ENCODE measurements at regions not wholly inside any gene's neighbourhood (a gene's known extent, or its start where the extent isn't known, plus 50 kb on each side); places are given as distances from the start of the nearest gene placed in this dataset.
"Not testable (repeated sequence)": the region's sequence is repeated elsewhere in the genome, so short reads cannot be mapped to it uniquely, and the experiment has no call there.

DNA sequence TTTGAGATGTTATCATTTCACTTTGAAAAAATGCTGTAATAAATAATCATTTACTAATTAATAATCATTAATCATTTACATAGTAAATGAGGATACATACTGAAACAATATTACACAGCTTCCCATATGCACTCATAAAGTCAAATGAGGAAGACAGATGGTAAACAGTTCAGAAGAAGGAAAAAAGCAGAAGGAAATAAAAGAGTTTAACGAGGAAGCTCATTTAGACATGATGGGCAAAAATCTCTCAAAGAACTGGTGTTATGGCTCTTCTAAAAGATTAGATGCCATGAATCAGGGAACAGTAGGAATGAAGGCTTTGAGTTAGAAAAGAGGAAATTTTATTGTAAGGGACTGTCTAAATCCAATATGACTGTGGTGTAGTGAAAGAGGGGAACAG lies 347.6 kb downstream of the PTPRC start:
- DNase-seq: peak; percentile 72

DNA sequence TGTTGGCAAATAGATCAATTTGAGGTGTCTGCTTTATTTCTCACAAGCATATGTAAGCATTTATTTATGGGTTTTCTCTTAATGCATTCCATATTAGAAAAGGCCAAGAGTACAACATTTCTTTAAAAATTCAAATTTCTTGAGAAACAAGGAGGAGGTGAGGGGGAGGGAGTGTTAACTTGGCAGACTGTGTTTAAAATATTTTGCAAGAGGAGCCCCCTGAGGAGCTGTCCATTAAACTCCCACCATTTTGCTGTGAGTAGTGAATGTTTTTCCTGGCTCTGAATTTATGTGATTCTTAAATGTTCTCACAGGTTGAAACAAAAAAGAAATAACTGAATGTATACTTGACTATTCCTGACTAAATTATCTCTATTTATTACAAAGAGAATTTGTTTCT lies 363.8 kb downstream of the PTPRC start:
- DNase-seq: no peak

DNA sequence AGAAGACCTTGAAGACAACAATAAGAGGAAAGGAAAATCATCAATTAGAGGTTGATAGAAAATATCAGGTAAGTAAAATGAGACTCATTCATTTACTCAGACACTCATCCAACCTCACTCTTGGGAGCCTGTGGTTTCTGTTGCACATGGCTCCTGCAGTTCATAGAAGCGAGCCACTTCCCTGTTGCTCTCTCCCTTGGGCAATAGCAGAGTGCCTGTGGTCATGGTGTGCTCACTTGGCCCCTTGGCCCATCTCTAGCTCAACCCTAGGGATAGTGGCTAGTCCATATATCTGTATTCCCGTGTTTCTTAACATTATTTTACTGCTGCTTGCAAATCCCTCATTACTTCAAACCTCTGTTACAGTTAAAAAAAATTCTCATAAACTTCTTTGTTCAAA lies 368.6 kb downstream of the PTPRC start:
- DNase-seq: peak; percentile 93

DNA sequence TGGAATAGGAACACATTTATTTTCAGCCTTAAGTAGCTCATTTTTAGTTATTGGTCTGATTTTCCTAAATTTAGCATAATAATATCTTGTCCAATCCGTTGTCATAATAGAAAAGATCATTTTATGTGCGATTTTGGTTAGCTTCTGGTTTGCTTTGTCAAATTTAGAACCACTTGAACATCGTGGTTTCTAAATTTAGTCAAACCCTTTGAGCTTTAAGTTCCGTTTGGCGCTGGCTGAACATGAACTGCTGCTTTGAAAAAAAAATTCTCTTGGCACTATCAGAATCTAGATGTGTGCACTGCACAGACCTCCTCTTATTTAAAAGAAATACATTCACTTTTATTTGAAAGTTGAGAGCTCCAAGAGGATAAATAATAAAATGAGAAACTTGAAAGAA lies 370.6 kb downstream of the PTPRC start:
- no peak for DNase-seq

DNA sequence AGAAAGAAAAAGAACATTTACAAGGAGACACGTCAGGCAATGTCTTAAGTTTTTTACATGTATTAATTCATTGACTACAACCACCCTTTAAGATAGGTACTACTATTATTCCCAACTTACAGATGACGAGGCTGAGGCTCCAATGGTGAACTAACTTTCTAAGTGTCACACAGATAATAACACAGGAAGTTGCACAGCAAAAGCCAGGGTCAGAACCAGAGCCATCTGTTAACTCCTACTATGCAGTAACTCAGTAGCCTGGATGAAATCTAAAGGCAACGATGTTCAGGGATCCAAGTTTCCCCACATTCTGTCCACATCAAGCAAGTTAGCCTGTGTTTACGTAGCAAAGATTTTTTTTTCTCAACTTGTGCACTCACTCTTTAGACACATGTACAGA lies 371.7 kb downstream of the PTPRC start:
- no peak for DNase-seq

DNA sequence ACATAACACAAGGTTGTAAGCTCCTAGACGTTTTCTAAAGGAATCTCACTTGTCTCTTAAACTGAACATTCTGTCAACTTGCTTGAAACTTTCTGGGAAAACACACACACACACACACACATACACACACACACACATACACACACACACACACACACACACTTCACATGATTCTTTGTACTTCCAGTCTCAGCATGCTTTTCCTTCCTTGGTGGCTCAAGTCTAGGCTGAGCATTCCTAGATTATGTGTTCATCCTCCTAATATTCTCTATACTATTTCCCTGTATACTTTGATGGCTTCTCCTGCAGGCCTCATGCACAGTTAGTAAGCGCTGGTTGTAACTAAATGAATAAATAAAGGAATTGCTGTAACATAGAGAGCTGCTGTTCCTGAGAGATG lies 372.1 kb downstream of the PTPRC start:
- DNase-seq: no peak

DNA sequence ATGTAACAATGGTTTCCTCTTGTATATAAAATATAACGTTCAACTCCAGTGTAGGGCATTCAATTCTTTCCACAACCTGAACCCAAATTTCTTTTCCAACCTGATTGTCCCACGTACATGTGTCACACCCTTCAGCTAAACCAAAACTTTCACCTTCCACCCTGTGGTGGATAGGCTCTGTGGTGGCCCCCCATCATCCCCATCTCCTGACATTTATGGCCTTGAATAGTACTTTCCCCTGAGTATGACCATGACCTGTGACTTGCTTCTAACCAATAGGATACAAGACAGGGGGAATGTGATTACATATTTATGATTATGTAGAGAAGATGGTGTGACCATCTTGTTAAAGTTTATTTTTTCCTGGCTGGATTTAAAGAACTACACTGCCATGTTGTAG lies 377.0 kb downstream of the PTPRC start:
- no peak for DNase-seq

DNA sequence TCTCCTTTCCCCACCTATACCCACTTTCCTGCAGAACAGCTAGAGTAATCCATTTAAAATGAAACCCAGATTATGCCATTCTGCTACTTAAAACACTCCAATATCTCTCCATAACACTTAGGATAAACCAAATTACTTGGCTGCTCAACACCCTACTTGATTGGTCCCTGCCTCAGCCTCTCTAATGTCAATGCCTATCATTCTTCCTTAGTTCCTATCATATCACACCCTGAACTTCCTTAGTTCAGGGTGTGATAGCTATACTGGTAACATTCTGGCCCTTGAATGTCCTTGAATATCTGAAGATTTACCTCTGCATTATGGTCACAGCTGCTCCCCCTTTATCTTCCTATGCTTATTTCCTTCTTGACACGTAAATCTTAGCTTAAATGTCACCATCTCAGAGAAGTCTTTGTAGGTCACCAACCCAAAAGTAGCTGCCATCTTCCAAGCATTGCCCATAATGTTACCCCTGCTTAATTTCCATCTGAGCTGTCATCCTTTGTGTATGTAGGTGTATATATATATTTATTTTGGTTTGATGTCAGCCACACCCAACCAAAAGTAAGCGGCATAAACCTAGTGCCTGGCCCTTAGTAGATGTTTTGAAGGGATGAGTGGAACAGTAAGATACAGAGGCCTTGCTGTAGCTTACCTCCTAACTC lies 379.8 kb downstream of the PTPRC start:
- no peak for DNase-seq

DNA sequence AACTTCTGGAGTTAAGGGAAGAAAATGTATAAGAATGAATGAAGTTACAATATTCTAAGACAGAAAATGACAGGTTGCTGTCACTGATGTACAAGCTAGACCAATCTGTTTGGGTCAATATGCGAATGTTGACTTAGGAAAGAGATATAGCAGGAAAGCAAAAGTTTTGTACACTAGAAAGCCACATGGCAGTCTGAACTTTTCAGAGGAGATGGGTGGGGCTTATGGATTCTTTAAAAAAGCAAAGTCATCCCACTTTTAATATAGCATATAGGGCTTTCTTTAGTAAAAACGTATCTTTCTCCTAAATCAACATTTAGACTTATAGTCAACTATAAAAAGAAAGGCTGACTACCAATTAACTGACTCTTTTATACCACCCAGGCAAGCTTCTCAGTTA lies 381.2 kb downstream of the PTPRC start:
- no peak for DNase-seq

DNA sequence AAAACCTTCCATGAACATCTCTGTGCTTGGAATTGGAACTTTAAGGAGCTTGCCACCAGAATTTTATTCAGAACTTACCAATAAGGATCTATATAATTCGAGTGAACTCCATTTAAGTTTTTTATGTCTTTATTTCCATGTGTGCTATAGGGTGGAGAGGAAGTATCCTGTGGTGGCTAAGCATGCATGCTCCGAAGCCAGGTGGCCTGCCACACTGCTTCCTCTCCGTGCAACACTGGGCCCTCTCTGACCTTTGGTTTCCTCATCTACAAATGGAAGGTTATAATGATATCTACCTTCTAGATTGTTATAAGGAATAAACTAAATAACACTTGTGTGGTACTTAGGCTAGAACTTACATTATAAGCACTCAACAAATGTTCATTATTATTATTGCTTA lies 382.1 kb downstream of the PTPRC start:
- DNase-seq: no peak

DNA sequence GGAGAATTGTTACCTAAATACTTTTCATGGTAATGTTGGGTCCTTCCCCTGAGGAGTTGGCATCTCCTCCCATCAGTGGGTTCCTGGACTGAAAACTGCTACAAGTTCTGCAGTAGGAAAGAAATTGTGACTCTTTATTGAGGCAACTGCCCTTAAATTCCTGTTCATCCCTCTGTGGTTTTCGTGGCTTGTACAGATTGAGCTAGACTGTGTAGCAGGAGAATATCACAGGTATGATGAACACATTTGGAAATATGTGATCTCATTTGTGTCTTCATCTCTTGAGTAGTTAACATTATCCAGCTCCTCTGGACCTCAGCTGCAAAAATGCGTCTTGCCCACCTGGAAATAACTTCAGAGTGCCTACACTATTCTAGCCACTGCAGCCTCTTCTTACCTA lies 390.6 kb downstream of the PTPRC start:
- DNase-seq: no peak

DNA sequence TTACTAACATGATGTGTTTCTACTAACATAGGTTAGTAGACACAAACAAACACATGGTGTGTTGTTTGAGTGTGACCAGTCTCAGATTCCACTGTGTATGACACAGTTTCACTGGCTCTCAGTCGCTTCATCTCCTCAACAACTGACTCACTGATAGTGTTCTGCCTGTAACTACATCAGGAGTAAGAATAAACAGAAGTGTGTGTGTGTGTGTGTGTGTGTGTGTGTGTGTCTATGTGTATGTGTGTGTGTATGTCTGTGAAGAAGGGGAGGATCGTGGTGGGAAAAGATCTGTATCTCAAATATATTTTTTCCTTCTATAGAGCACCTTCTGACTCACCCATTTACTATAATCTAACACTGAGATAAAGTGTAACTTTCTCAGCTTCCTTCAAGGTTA lies 391.0 kb downstream of the PTPRC start:
- no peak for DNase-seq

DNA sequence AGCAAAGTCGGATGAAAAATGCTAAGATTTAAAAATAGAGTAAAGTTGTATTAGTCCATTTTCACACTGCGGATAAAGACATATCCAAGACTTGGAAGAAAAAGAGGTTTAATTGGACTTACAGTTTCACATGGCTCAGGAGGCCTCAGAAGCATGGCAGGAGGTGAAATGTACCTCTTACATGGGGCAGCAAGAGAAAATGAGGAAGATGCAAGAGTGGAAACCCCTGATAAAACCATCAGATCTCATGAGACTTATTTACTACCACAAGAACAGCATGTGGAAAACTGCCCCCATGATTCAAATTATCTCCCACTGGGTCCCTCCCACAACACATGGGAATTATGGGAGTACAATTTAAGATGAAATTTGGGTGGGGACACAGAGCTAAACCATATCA lies 391.7 kb downstream of the PTPRC start:
- not testable (repeated sequence) for DNase-seq

DNA sequence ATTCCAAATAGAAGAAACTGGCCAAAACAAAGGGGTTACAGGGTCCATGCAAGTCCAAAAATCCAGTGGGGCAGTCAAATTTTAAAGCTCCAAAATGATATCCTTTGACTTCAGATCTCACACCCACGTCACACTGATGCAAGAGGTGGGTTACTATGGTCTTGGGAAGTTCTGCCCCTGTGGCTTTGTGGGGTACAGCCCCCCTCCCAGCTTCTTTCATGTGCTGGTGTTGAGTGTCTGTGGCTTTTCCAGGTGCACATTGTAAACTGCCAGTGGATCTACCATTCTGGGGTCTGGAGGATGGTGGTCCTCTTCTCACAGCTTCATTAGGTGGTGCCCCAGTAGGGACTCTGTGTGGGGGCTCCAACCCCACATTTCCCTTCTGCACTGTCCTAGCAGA lies 392.3 kb downstream of the PTPRC start:
- not testable (repeated sequence) for DNase-seq

DNA sequence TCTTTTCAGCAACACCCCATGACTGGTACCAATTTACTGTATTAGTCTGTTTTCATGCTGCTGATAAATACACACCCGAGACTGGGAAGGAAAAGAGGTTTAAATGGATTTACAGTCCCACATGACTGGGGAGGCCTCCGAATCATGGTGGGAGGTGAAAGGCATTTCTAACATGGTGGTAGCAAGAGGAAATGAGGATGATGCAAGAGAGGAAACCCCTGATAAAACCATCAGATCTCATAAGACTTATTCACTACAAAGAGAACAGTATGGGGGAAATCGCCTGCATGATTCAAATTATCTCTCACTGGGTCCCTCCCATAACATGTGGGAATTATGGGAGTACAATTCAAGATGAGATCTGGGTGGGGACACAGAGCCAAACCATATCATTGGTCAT lies 393.6 kb downstream of the PTPRC start:
- DNase-seq: not testable (repeated sequence)

DNA sequence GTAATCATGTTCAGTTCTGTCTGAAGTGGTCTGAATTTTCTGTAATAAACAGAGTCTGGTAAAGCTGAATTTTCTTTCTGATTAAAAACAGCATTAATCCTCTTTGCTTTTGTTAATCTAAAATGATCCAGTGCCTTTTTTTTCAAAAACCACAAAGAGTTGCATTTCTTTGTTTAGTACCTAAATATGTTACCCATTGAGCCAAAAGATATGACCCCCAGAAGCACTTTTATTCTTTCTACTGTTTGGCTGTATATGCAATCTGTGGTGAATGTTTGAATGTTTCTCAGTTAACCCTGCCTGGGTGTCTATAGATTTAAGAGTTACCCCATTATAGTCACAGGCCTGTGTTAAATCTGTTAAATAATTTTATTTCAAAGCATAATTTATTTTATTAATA lies 394.8 kb downstream of the PTPRC start:
- DNase-seq: no peak

DNA sequence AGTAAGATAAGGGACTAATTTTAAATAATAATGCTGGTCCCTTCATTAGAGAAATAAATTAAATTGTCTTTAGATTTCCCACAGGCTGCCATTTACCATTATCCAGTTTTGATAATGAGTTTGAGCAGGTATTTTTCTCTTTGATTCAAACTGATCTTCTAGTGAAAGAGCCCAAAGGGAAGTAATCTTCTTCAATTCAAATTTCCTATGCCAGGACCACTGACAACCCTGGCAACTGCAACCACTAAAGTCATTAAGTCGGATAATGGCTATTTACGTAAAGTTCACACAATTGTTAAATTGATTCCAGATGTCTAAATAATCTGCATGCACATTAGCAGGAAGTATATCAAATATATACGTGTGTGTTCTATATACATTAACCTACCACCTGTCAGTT lies 399.3 kb downstream of the PTPRC start:
- DNase-seq: no peak

DNA sequence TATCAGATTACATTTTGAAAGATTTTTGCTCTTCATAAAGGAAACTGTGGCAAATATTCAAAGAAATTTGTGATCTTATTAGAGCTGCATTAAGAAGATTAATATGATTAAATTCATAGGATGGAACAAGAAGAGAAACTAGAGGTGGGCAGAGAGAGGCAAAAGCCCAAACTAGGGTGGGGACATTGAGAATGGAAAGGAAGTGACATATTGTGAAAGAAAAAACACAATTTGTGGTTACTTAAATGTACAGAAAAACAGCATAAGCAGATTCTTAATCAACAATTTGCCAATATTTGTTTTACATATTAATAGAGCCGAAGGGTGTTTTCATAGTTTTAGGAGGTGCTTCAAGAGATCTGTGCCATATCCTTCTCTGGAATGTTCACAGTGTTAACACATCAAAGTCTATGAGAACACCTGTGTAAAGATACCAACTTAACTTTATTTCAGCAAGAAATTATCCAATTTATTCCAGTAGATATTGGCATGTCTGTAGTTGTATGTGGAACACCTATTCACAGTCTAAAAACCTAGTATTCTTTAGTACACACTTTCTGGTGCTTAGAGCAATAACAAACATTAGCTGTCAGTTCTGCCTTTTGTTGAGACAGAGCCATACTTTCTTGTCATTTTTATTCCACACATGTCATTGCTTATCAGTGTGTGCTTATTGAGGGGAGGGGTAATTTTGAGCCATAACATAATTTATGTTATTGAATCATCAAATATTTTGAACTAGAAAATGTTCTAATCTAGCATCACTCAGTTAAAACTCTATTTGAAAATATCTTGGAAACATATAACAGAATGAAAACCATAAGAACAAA lies 401.5 kb downstream of the PTPRC start:
- no peak for DNase-seq

DNA sequence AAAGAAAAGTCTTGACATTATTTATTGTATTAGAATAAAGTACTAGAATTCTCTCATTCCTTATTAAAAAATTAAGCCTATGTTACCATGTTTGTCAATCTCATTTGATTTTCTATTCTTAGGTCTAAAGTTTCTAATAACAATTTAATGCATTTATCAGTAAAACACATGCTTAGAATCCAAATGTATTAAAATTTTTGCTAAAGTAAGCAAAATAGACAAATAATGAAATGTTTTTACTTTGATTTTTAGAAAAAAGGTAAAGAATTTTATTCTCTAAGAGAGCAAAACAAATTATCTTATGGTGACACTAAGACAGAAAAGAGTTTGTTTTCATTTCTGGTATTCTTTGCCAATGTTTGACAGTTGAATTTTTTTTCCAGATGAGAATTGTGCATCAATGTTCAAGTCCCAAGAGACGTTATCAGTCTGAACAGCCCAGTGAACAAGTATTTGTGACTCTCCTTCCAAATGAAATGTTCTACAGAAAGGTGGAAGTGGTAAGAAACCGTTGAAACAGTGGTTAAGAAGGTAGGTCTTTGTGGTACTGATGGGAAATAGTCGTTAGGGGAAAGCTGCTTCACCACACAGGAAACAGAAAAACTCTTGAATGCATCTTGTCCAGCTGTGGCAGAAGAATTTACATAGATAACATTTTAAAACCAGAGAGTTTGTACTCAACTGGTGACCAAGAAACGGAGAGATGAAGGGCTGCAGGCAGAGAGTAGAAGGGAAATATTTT lies 402.5 kb downstream of the PTPRC start:
- peak; percentile 98 for DNase-seq

DNA sequence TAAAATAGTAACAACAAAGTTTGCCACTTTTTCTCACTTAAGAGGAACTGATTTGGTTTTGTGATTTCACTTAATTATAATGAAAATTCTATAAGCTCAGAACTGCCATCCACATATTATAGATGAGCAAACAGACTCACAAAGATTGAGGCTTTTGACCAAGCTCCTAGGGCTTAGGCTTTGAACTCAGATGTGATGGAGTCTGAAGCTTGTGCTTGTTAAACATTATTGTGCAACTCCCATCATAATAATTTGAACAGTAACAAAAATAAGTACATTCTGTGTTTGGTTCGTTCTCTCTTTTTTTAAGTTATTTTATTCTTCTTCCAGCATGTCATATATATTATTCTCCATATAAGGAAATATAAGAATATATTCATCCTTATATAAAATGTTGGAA lies 403.4 kb downstream of the PTPRC start:
- DNase-seq: no peak

DNA sequence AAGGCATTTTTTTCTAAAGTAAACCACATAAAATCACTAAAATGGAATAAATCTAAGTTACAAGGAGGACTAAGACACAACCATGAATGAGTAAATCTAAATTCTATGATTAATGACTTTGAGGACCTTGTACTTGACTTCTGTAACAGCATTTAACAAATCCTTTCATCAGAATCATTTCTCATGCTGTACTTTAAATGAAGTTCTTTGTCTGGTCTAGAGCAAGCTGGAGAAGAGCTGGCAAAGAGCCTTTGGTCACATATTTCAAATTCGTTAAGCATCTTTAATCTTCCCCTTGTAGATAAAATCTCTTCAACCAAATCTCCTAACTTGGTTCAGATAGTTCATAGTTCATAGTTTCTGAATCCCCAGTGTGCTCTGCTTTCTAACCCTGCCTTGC lies 405.4 kb downstream of the PTPRC start:
- no peak for DNase-seq

DNA sequence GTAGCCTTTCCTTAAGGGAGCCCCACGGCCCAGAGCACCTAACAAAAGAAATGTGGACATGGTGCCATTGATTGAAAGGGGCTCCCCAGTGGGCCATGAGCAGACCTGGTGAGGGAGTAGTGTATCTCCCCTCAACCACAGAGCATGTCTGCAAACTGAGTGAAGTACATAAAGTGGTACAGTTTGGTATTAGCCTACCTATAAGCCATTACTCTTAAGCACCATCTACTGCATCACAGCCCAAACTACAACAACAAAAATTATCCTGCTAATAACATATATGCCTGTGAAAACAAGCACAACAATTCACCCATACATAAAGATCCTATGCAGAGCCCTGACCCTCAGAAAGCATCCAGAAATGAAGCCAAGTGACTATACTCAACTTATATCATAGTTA lies 407.8 kb downstream of the PTPRC start:
- no peak for DNase-seq

DNA sequence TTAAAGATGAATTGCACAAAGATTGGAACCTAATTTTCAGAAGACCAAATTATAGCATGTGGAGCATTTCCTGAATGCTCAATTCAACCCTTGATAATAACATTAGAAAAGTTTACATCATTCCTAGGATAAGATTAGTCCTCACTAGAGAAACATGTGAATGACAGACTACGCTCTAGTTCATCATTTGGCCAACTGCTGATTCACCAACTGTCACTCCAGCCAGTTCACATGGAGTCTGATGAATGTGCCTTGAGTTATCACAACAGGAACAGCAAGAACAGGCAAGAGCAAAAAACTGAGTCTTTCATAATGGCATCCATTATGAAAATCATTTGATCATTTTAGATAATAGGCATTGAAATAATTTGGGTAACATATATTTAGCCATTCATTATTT lies 415.9 kb downstream of the PTPRC start:
- DNase-seq: no peak

DNA sequence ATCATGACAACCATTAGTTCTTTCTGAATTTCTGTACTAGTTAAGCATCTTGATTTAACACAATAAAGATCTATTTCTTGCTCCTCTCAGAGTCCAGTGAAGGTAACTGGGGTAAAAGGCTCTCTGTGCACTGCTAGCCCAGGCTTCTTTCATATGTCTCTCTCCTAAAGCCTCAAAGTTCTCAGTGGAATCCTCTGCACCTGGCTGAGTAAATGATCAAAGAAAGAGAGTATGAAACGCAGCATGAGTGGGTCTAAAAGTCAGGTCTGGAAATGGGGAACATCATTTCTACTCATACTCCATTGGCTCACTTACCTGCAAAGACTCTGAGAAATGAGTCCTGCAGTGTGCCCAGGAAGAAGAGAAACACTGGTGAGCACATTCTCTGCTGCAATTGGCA lies 418.5 kb downstream of the PTPRC start:
- DNase-seq: no peak
